IPS-NIHi7 (cell line): ENCODE measurements at regions not wholly inside any gene's neighbourhood (a gene's known extent, or its start where the extent isn't known, plus 50 kb on each side); places are given as distances from the start of the nearest gene placed in this dataset.

Source experiments
- DNase-seq: peaks from one replicate; pipeline ENCODE4 v3.0.0; 2012; ENCODE audit warnings: mixed read lengths; ENCODE audit errors: extremely low spot score

GRCh38 chr4:55175779-55176231, 50.4 kb upstream of the KDR start:
- DNase-seq, result peak; percentile 31

GRCh38 chr4:55176497-55176896, 51.1 kb upstream of the KDR start:
- no peak for DNase-seq

- DNase-seq, result no peak
Observed at GRCh38 chr4:55177461-55177860, 52.1 kb upstream of the KDR start.

- DNase-seq, result no peak
Observed at GRCh38 chr4:55178226-55179005, 53.0 kb upstream of the KDR start.

GRCh38 chr4:55181010-55182005, 55.9 kb upstream of the KDR start:
- peak; percentile 43 for DNase-seq

GRCh38 chr4:55183926-55184599, 58.7 kb upstream of the KDR start:
- DNase-seq, result peak; percentile 51

- DNase-seq, result peak; percentile 39
Observed at GRCh38 chr4:55184600-55185523, 59.5 kb upstream of the KDR start.

- DNase-seq, result no peak
Observed at GRCh38 chr4:55186123-55186522, 60.7 kb upstream of the KDR start.

- DNase-seq, result peak; percentile 35
Observed at GRCh38 chr4:55186700-55187099, 61.3 kb upstream of the KDR start.

- DNase-seq, result no peak
Observed at GRCh38 chr4:55214172-55214571, 88.8 kb upstream of the KDR start.

- no peak for DNase-seq
Observed at GRCh38 chr4:55215087-55215486, 89.7 kb upstream of the KDR start.

- no peak for DNase-seq
Observed at GRCh38 chr4:55216863-55217635, 91.7 kb upstream of the KDR start.

- no peak for DNase-seq
Observed at GRCh38 chr4:55218041-55218440, 92.6 kb upstream of the KDR start.

- DNase-seq, result no peak
Observed at GRCh38 chr4:55237839-55238238, 108.2 kb upstream of the SRD5A3 start.

- no peak for DNase-seq
Observed at GRCh38 chr4:55238407-55238806, 107.6 kb upstream of the SRD5A3 start.

- no peak for DNase-seq
Observed at GRCh38 chr4:55241461-55241860, 104.6 kb upstream of the SRD5A3 start.

- DNase-seq, result no peak
Observed at GRCh38 chr4:55242506-55242905, 103.5 kb upstream of the SRD5A3 start.

- no peak for DNase-seq
Observed at GRCh38 chr4:55247521-55247920, 98.5 kb upstream of the SRD5A3 start.

GRCh38 chr4:55248756-55249155, 97.3 kb upstream of the SRD5A3 start:
- DNase-seq, result no peak

GRCh38 chr4:55249476-55249875, 96.6 kb upstream of the SRD5A3 start:
- DNase-seq, result no peak
